GM13976 (cell line): ENCODE measurements at regions not wholly inside any gene's neighbourhood (a gene's known extent, or its start where the extent isn't known, plus 50 kb on each side); places are given as distances from the start of the nearest gene placed in this dataset.

ENCODE experiments used
- DNase-seq: peaks from one replicate; pipeline ENCODE4 v3.0.0; 2012; ENCODE audit warnings: low spot score
- in situ Hi-C: fragments of 300-500 bp; cut with MboI; formaldehyde crosslinking; loops from one replicate; pipeline ENCODE4 v1.12.0; 2022; ENCODE audit warnings: low sequenced_read_pairs, mixed read lengths, inconsistent platforms; ENCODE audit not compliant: unreplicated experiment
- TF ChIP-seq, protein P1 (sequence below): IDR thresholded peaks from 2 replicates; pipeline ENCODE4 v1.5.1; 2012; ENCODE audit warnings: borderline replicate concordance, mild to moderate bottlenecking; ENCODE audit not compliant: insufficient read depth; ENCODE audit errors: extremely low read depth, missing control alignments, control extremely low read depth

DNA sequence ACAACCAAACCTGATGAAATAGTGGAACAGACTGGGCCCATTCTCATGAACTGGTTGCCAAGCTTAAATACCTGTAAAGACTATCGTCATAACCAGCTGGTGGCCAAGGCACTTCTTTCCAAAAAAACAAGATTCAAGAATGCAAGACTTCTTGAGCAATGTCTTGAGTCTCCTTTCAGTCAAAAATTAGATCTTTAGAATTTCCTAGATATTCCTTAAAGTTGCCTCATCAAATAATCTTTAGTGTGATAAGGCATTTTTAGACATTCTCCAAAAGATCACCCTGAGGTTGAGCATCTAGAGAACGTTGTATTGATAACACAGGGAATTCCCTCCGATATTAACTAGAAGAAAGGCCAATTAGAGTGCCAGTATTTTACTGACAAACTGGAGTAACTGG, 236.4 kb upstream of the MEX3C start:
- in situ Hi-C loops, result no loop called here
- no peak for DNase-seq
- TF ChIP-seq, protein P1, sequence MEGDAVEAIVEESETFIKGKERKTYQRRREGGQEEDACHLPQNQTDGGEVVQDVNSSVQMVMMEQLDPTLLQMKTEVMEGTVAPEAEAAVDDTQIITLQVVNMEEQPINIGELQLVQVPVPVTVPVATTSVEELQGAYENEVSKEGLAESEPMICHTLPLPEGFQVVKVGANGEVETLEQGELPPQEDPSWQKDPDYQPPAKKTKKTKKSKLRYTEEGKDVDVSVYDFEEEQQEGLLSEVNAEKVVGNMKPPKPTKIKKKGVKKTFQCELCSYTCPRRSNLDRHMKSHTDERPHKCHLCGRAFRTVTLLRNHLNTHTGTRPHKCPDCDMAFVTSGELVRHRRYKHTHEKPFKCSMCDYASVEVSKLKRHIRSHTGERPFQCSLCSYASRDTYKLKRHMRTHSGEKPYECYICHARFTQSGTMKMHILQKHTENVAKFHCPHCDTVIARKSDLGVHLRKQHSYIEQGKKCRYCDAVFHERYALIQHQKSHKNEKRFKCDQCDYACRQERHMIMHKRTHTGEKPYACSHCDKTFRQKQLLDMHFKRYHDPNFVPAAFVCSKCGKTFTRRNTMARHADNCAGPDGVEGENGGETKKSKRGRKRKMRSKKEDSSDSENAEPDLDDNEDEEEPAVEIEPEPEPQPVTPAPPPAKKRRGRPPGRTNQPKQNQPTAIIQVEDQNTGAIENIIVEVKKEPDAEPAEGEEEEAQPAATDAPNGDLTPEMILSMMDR, result no peak

DNA sequence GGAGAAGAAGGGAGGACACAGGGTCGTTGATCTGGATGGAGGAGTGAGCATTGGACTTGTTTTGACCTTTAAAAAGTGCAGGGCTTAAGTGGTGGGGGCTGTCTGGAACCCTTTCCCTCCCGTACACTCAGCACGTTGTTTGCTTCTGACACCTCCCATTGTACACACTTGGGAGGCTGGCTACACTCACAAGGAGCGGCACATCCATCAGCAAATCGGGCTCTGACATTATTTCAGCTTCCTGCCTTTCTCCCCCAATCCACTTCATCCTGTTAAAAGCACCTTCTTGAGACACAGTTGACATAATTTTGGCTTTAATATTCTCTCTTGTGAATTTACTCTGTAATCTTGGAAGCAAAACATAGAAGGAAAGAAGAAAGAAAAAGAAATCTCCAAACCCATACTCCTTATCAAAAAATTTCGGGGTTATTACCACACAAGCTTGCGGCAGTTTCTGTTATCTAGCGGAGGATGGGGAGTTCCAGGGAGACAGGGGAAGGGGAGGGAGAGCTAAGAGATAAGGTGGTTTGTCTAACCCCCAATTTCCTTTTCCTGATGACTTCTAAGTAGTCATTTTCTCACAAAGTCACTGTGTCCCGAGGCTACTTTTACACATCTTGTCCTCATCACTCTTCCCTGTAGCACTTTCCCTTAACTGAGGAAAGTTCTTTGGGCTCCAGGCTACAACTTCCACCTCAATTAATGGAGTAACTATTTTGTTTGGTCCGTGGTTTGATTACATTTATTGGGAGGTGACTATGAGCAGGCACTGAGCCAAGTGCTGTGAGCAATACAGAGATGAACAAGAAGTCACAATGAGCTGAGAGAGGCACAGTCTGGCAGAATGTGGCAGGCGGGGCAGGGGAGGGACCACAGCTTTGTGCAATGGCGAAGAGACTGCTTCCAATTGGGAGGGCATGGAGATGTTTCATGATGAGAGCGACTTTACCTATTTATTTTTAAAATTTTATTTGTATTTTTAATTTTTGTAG, 240.1 kb upstream of the MEX3C start:
- DNase-seq, result no peak
- in situ Hi-C loops, result no loop called here
- TF ChIP-seq, protein P1, result no peak

- in situ Hi-C loops, result no loop called here
- DNase-seq, result no peak
- TF ChIP-seq, protein P1, result no peak
Observed at GRCh38 chr18:51438797-51439350, 241.4 kb upstream of the MEX3C start.

DNA sequence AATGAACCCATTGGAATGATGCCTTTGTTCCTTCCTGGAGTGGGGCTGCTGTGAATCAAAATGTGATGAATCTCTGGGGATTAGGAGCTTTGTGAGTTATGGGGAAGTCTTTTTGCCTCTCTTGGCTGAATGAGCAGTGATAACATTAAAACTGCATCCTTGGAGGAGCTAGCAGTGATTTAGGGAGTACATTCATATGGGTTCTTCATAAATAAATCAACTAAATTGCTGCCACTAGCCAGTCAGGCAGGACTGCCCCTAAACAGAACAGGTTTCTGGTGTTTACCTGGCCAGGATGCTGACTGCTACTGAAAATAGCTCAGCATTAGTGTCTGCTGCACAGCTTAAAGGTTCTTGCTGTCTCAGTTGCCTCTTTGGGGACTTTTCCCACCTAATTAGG, 244.5 kb upstream of the MEX3C start:
- TF ChIP-seq, protein P1, result no peak
- in situ Hi-C loops, result no loop called here
- no peak for DNase-seq

- DNase-seq, result no peak
- TF ChIP-seq, protein P1, result no peak
- in situ Hi-C loops, result no loop called here
Observed at GRCh38 chr18:51446571-51447210, 249.2 kb upstream of the MEX3C start.
